ENCODE measurements at regions not wholly inside any gene's neighbourhood (a gene's known extent, or its start where the extent isn't known, plus 50 kb on each side); places are given as distances from the start of the nearest gene placed in this dataset.

DNA sequence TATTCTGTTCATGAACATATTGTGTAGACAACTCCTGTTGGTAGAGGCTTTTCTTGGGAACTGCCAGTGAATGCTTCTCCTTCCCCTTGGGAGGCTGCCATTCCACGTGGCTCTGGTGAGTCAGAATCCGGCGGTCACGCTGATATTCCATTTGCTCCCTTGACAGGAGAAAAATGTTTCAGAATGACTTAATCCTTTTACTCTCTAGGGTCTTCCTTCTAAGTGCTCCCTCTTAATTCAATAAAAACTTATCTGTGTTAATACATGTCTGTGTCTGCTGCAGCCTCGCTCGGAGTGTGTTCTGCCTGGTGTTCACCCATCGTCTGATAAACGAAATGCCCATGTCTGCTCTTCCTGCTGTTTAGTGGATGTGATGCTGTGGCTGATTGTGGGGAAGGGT is 278.6 kb downstream of the ARHGAP12 start:
- H3K27ac Mint-ChIP-seq = peak overlapping the region; percentile 82
- TF ChIP-seq, protein P1, sequence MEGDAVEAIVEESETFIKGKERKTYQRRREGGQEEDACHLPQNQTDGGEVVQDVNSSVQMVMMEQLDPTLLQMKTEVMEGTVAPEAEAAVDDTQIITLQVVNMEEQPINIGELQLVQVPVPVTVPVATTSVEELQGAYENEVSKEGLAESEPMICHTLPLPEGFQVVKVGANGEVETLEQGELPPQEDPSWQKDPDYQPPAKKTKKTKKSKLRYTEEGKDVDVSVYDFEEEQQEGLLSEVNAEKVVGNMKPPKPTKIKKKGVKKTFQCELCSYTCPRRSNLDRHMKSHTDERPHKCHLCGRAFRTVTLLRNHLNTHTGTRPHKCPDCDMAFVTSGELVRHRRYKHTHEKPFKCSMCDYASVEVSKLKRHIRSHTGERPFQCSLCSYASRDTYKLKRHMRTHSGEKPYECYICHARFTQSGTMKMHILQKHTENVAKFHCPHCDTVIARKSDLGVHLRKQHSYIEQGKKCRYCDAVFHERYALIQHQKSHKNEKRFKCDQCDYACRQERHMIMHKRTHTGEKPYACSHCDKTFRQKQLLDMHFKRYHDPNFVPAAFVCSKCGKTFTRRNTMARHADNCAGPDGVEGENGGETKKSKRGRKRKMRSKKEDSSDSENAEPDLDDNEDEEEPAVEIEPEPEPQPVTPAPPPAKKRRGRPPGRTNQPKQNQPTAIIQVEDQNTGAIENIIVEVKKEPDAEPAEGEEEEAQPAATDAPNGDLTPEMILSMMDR (IDR thresholded peaks at IDR 0.05) = no peak
- peak overlapping the region; percentile 74 for H3K4me3 Mint-ChIP-seq

DNA sequence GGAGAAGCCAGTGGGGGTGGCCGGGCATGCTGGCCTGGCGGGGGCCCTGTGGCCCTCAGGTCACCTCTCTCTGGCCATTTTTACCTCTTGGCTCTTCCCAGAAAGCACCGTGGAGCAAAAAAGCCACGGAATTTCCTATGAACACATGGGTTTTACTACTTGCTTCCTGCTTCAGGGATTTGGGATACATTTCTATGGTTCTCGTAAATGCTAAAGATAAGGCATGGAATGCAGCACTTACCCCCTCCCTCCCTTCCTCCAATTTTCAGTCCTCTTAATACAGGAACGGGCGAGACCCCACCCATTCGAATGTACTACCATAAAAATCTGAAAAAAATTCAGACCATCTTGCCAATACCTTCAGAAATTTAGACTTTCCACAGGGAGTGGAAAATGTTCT is 279.7 kb downstream of the ARHGAP12 start:
- no peak for DNase-seq

More for the DNA sequence above, 278.6 kb downstream of the ARHGAP12 start:
- peak; percentile 83 for DNase-seq
- H3K27me3 Mint-ChIP-seq (ENCODE audit: insufficient read depth) = no peaks in the 10 kb centered on the region; the same call in 1 of the 2 replicates
- H3K36me3 Mint-ChIP-seq (ENCODE audit: low read depth) = no peaks in the 10 kb centered on the region
- H3K9me3 Mint-ChIP-seq = no peaks in the 10 kb centered on the region
- peaks cover 50% of the 10 kb centered on the region for H3K4me1 Mint-ChIP-seq (ENCODE audit: low read depth)

DNA sequence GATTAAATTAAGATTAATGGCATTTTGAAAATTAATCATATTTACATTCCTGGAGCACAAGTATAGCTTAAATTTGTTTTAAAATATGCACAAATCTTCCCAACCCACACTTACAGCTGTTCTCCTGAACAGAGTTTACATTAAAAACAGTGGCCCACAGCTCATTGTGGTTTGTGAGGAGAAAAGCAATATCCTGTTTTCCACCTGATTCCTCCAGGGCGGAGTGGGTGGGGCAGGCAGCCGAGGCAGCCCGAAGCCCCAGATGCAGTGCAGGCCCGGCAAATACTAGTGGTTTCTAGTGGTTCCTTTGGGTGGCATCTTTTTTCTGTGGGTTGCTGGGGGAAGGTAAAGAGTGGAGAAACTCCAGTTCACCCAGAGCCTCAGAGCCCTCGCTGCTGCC is 280.8 kb downstream of the ARHGAP12 start:
- no peak overlapping the region for H3K4me3 Mint-ChIP-seq
- TF ChIP-seq, protein P1 (IDR thresholded peaks at IDR 0.05) = no peak
- H3K36me3 Mint-ChIP-seq (ENCODE audit: low read depth) = no peaks in the 10 kb centered on the region
- peaks cover 57% of the 10 kb centered on the region for H3K4me1 Mint-ChIP-seq (ENCODE audit: low read depth)
- H3K9me3 Mint-ChIP-seq = no peaks in the 10 kb centered on the region
- H3K27me3 Mint-ChIP-seq (ENCODE audit: insufficient read depth) = no peaks in the 10 kb centered on the region; the same call in 1 of the 2 replicates
- H3K27ac Mint-ChIP-seq = no peak overlapping the region
- no peak for DNase-seq

More for the DNA sequence above, 279.7 kb downstream of the ARHGAP12 start:
- H3K36me3 Mint-ChIP-seq (ENCODE audit: low read depth) = no peaks in the 10 kb centered on the region
- peaks cover 57% of the 10 kb centered on the region for H3K4me1 Mint-ChIP-seq (ENCODE audit: low read depth)
- no peak overlapping the region; the same call in 1 of the 2 replicates for H3K27ac Mint-ChIP-seq
- no peaks in the 10 kb centered on the region for H3K9me3 Mint-ChIP-seq
- TF ChIP-seq, protein P1 (IDR thresholded peaks at IDR 0.05) = no peak
- H3K27me3 Mint-ChIP-seq (ENCODE audit: insufficient read depth) = no peaks in the 10 kb centered on the region; the same call in 1 of the 2 replicates
- no peak overlapping the region for H3K4me3 Mint-ChIP-seq

DNA sequence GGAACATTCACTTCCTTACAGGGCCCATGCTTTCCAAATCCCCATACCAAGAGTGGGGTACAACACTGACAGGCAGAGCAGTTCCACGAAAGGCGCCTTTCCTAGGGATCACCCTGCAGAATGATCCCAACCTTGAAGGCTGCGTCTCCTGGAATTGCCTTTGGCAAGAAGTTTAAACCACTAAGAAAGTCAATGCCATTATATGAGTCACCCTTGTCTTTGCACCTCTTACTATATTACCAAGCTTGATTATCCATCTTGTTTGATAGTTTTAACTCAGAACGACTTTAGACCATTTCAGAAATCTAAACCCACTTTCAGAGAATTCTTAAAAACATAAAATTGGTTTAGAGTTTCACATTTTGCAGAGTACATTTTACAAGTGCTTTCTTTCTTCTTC is 282.1 kb downstream of the ARHGAP12 start:
- H3K27ac Mint-ChIP-seq = no peak overlapping the region
- TF ChIP-seq, protein P1 (IDR thresholded peaks at IDR 0.05) = no peak
- peaks cover 3% of the 10 kb centered on the region for H3K9me3 Mint-ChIP-seq
- peaks cover 5% of the 10 kb centered on the region for H3K27me3 Mint-ChIP-seq (ENCODE audit: insufficient read depth)
- H3K4me3 Mint-ChIP-seq = no peak overlapping the region
- DNase-seq = peak; percentile 12
- H3K36me3 Mint-ChIP-seq (ENCODE audit: low read depth) = no peaks in the 10 kb centered on the region
- H3K4me1 Mint-ChIP-seq (ENCODE audit: low read depth) = peaks cover 57% of the 10 kb centered on the region

DNA sequence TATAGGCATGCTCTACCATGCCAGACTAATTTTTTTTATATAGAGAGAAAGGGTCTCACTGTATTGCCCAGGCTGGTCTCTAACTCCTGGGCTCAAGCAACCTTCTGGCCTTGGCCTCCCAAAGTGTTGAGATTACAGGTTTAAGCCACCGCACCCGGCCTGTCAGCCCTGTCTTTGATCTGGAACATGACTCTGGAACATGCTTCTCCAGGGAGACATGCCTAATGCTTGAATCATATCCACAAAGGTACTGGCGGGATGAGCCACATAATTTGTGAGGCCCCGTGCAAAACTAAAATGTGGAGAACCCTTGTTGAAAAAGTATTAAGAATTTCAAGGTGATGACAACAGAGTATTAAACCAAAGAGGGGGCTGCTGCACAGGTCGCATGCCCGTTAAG is 282.8 kb downstream of the ARHGAP12 start:
- no peak for DNase-seq
- Mint-ChIP-seq H3K9me3 (peaks cover 6% of the 10 kb centered on the region), H3K4me1 (ENCODE audit: low read depth) (peaks cover 55% of the 10 kb centered on the region), H3K27me3 (ENCODE audit: insufficient read depth) (peaks cover 5% of the 10 kb centered on the region), H3K4me3 (no peak overlapping the region), H3K36me3 (ENCODE audit: low read depth) (no peaks in the 10 kb centered on the region), H3K27ac (no peak overlapping the region)
- TF ChIP-seq, protein P1 (IDR thresholded peaks at IDR 0.05) = no peak
